Fibroblast of villous mesenchyme (primary cell): ENCODE measurements at regions not wholly inside any gene's neighbourhood (a gene's known extent, or its start where the extent isn't known, plus 50 kb on each side); places are given as distances from the start of the nearest gene placed in this dataset.

Experiments used
- DNase-seq: peaks from one replicate; pipeline ENCODE4 v3.0.0-alpha.2; 2010; ENCODE audit warnings: low read depth
- H3K4me3 ChIP-seq: 2 replicates; pipeline ENCODE4 v1.5.1; 2011; ENCODE audit warnings: low read depth, mild to moderate bottlenecking, low read length
- CTCF ChIP-seq: IDR thresholded peaks from 2 replicates; pipeline ENCODE4 v1.5.1; 2012; ENCODE audit warnings: low read depth, mild to moderate bottlenecking, low read length; ENCODE audit not compliant: insufficient read depth

- DNase-seq, result no peak
- H3K4me3 ChIP-seq, result no peak overlapping the region
- no peak for TF ChIP-seq CTCF
Measured at GRCh38 chr21:32062591-32063227, 189.9 kb downstream of the HUNK start.

DNA sequence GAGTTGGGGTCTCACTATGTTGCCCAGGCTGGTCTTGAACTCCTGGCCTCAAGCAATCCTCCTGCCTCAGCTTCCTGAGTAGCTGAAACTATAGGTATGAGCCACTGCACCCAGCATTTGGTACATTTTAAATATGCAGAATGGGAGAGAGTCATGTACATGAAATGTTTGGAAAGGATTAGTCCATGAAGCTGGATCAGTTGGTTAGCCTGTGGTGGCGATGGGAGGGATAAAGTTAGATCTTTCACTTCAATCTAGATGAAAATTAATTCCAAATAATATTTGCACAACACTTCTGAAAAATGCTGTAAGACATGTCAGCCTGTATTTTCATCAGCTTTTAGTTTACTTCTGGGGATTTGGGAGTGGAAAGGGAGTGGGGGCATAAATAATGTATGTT lies 188.9 kb downstream of the HUNK start:
- no peak overlapping the region for H3K4me3 ChIP-seq

GRCh38 chr21:32056791-32057190 lies 184.0 kb downstream of the HUNK start:
- DNase-seq, result no peak
- no peak for TF ChIP-seq CTCF

More for the DNA sequence above, 188.9 kb downstream of the HUNK start:
- TF ChIP-seq CTCF, result no peak
- no peak for DNase-seq

DNA sequence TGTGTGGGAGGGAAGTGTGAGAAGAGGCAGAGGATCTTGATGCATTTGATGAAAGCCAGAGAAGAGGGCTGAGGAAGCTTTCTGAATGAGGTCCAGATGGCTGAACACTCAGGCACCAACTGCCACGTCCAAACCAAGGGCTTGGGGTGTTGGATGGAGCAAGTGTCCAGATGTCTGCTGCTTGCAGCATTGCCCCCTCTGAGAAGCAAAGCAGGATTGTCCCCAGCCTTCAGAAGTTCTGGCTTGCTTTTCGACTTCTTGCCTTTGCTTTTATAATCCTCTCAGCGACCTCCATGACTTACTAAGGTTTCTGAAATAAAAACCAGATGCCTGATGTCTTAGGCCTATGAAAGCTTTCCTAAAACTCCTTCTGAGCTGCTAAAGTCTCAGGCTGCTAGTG lies 182.5 kb downstream of the HUNK start:
- DNase-seq, result no peak
- H3K4me3 ChIP-seq, result no peak overlapping the region
- no peak for TF ChIP-seq CTCF

More at GRCh38 chr21:32056791-32057190, 184.0 kb downstream of the HUNK start:
- H3K4me3 ChIP-seq, result no peak overlapping the region
